GM12892 (cell line): ENCODE measurements at regions not wholly inside any gene's neighbourhood (a gene's known extent, or its start where the extent isn't known, plus 50 kb on each side); places are given as distances from the start of the nearest gene placed in this dataset.

Experiments
- POLR2A ChIP-seq: IDR thresholded peaks from 2 replicates; pipeline ENCODE4 v1.6.1; 2011; ENCODE audit warnings: low read depth, low read length, control low read depth
- POLR2AphosphoS5 ChIP-seq: IDR thresholded peaks from 2 replicates; pipeline ENCODE4 v1.6.1; 2011; ENCODE audit warnings: low read depth, low read length, control low read depth
- TAF1 ChIP-seq: IDR thresholded peaks from 2 replicates; pipeline ENCODE4 v1.6.1; 2011; ENCODE audit warnings: low read depth, mild to moderate bottlenecking, control low read depth, low read length, borderline replicate concordance

- TF ChIP-seq TAF1 (no peak), POLR2A (no peak), POLR2AphosphoS5 (no peak)
These were observed 76.1 kb upstream of the SLC2A1 start for GRCh38 chr1:43034778-43035177.
